H9 (cell line): ENCODE measurements at regions not wholly inside any gene's neighbourhood (a gene's known extent, or its start where the extent isn't known, plus 50 kb on each side); places are given as distances from the start of the nearest gene placed in this dataset.

Source experiments
- DNase-seq: peaks from one replicate; pipeline ENCODE4 v3.0.0-alpha.2; 2017
- H2AFZ ChIP-seq: one replicate; pipeline ENCODE4 v1.6.1; 2013; ENCODE audit warnings: mild to moderate bottlenecking, low read length, control low read depth, moderate library complexity
- H2AK5ac ChIP-seq: 2 replicates; pipeline ENCODE4 v1.6.1; 2013; ENCODE audit warnings: low read length, control low read depth, mixed read lengths; ENCODE audit not compliant: insufficient read length
- H2BK120ac ChIP-seq: one replicate; pipeline ENCODE4 v1.6.1; 2013; ENCODE audit warnings: low read depth, mild to moderate bottlenecking, low read length, control low read depth, inconsistent platforms; ENCODE audit not compliant: poor library complexity, severe bottlenecking
- H2BK12ac ChIP-seq: 2 replicates; pipeline ENCODE4 v1.6.1; 2013; ENCODE audit warnings: low read length, control low read depth, mixed read lengths, low read depth; ENCODE audit not compliant: insufficient read length
- H2BK15ac ChIP-seq: 2 replicates; pipeline ENCODE4 v1.6.1; 2013; ENCODE audit warnings: low read depth, low read length, control low read depth
- H2BK20ac ChIP-seq: one replicate; pipeline ENCODE4 v1.6.1; 2013; ENCODE audit warnings: low read depth, mild to moderate bottlenecking, low read length, control low read depth, inconsistent platforms; ENCODE audit not compliant: poor library complexity, severe bottlenecking
- H2BK5ac ChIP-seq: 2 replicates; pipeline ENCODE4 v1.6.1; 2013; ENCODE audit warnings: low read length, control low read depth, mixed read lengths; ENCODE audit not compliant: insufficient read length
- H3K14ac ChIP-seq: 2 replicates; pipeline ENCODE4 v1.6.1; 2013; ENCODE audit warnings: low read length, control low read depth; ENCODE audit not compliant: insufficient read depth
- H3K18ac ChIP-seq: 2 replicates; pipeline ENCODE4 v1.6.1; 2013; ENCODE audit warnings: low read depth, mild to moderate bottlenecking, mixed read lengths, low read length, control low read depth; ENCODE audit not compliant: insufficient read length
- H3K23ac ChIP-seq: 2 replicates; pipeline ENCODE4 v1.6.1; 2013; ENCODE audit warnings: low read length, control low read depth, mixed read lengths, low read depth; ENCODE audit not compliant: insufficient read length
- H3K23me2 ChIP-seq: 2 replicates; pipeline ENCODE4 v1.6.1; 2013; ENCODE audit warnings: low read depth, mild to moderate bottlenecking, mixed read lengths, low read length, control low read depth; ENCODE audit not compliant: insufficient read length, poor library complexity, severe bottlenecking
- H3K27ac ChIP-seq: 2 replicates; pipeline ENCODE4 v1.5.1; 2013; ENCODE audit warnings: low read length, control low read depth, mixed read lengths, low read depth; ENCODE audit not compliant: insufficient read length
- H3K27me3 ChIP-seq: 2 replicates; pipeline ENCODE4 v1.6.1; 2013; ENCODE audit warnings: low read length, control low read depth, inconsistent platforms; ENCODE audit not compliant: insufficient read depth
- H3K4ac ChIP-seq: 2 replicates; pipeline ENCODE4 v1.6.1; 2013; ENCODE audit warnings: low read depth, mild to moderate bottlenecking, control low read depth, inconsistent platforms, low read length, moderate library complexity
- H3K4me1 ChIP-seq: 2 replicates; pipeline ENCODE4 v1.6.1; 2013; ENCODE audit warnings: low read length, control low read depth, inconsistent platforms; ENCODE audit not compliant: insufficient read depth
- H3K4me2 ChIP-seq: 2 replicates; pipeline ENCODE4 v1.6.1; 2013; ENCODE audit warnings: low read length, control low read depth, mixed read lengths; ENCODE audit not compliant: insufficient read length, insufficient read depth
- H3K56ac ChIP-seq: 2 replicates; pipeline ENCODE4 v1.6.1; 2013; ENCODE audit warnings: low read depth, mild to moderate bottlenecking, mixed read lengths, low read length, control low read depth; ENCODE audit not compliant: insufficient read length
- H3K79me1 ChIP-seq: 2 replicates; pipeline ENCODE4 v1.6.1; 2013; ENCODE audit warnings: low read depth, mild to moderate bottlenecking, moderate library complexity, low read length, control low read depth, inconsistent platforms; ENCODE audit not compliant: insufficient read depth, poor library complexity, severe bottlenecking
- H3K79me2 ChIP-seq: 2 replicates; pipeline ENCODE4 v1.6.1; 2013; ENCODE audit warnings: low read length, control low read depth, inconsistent platforms; ENCODE audit not compliant: insufficient read depth
- H3K9ac ChIP-seq: 2 replicates; pipeline ENCODE4 v1.6.1; 2013; ENCODE audit warnings: low read length, control low read depth, mixed read lengths; ENCODE audit not compliant: insufficient read length; ENCODE audit errors: extremely low read depth
- H3K9me3 ChIP-seq: one replicate; pipeline ENCODE4 v1.6.1; 2013; ENCODE audit warnings: low read depth, low read length, inconsistent platforms; ENCODE audit not compliant: control insufficient read depth
- H3T11ph ChIP-seq: one replicate; pipeline ENCODE4 v1.6.1; 2013; ENCODE audit warnings: mild to moderate bottlenecking, low read length, control low read depth, inconsistent platforms
- H4K20me1 ChIP-seq: one replicate; pipeline ENCODE4 v1.6.1; 2013; ENCODE audit not compliant: control insufficient read depth, insufficient read length, insufficient read depth
- H4K5ac ChIP-seq: 2 replicates; pipeline ENCODE4 v1.6.1; 2013; ENCODE audit warnings: low read depth, mild to moderate bottlenecking, mixed read lengths, low read length, control low read depth; ENCODE audit not compliant: insufficient read length
- H4K8ac ChIP-seq: replicated peaks from 2 replicates; pipeline ENCODE4 v1.6.1; 2013; ENCODE audit warnings: low read length, control low read depth, mixed read lengths, low read depth; ENCODE audit not compliant: insufficient read length
- H4K91ac ChIP-seq: 2 replicates; pipeline ENCODE4 v1.6.1; 2013; ENCODE audit warnings: low read depth, mild to moderate bottlenecking, moderate library complexity, mixed read lengths, low read length, control low read depth; ENCODE audit not compliant: insufficient read length
- H3K27ac Mint-ChIP-seq, 3 experiments: 2 replicates in 2 of 3; 3 replicates in 1 of 3; pipeline ENCODE4 v1.8.0; 2020 to 2021; ENCODE audit warnings: mixed read lengths in 3 of 3, mild to moderate bottlenecking in 1 of 3, moderate library complexity in 1 of 3
- H3K27me3 Mint-ChIP-seq: 2 replicates; pipeline ENCODE4 v1.8.0; 2021; ENCODE audit warnings: low read depth, mild to moderate bottlenecking, moderate library complexity, mixed read lengths
- H3K36me3 Mint-ChIP-seq, 3 experiments: 2 replicates in 2 of 3; 3 replicates in 1 of 3; pipeline ENCODE4 v1.8.0; 2020 to 2021; ENCODE audit warnings: low read depth in 3 of 3, mixed read lengths in 3 of 3; ENCODE audit not compliant: insufficient read depth in 1 of 3
- H3K4me1 Mint-ChIP-seq, 2 experiments: 2 replicates each; pipeline ENCODE4 v1.8.0; 2020; ENCODE audit warnings: mixed read lengths in 2 of 2
- H3K4me3 Mint-ChIP-seq, 2 experiments: 2 replicates in 1 of 2; 3 replicates in 1 of 2; pipeline ENCODE4 v1.8.0; 2020 to 2021; ENCODE audit warnings: mild to moderate bottlenecking in 2 of 2, mixed read lengths in 2 of 2, moderate library complexity in 1 of 2
- H3K9me3 Mint-ChIP-seq, 2 experiments: 2 replicates in 1 of 2; 3 replicates in 1 of 2; pipeline ENCODE4 v1.8.0; 2020; ENCODE audit warnings: mild to moderate bottlenecking in 2 of 2, mixed read lengths in 2 of 2, moderate library complexity in 1 of 2
- CTCF ChIP-seq: fragments of 200-600 bp; sonication (generic); conservative IDR thresholded peaks from 3 replicates; pipeline ENCODE4 v1.8.0; 2021; ENCODE audit warnings: antibody characterized with exemption, mild to moderate bottlenecking
- WGBS: extraction: QIAGEN DNeasy Blood & Tissue Kit; methylation state at CpG from one replicate; pipeline ENCODE4 v1.1.7; 2013; ENCODE audit warnings: missing lambda C conversion rate, low lambda C conversion rate, mixed read lengths; ENCODE audit not compliant: insufficient read length; ENCODE audit errors: extremely low coverage; 5-methylcytosine and 5-hydroxymethylcytosine counted together

GRCh38 chr6:114541794-114542193, 199.0 kb upstream of the HS3ST5 start:
- H3K79me1 ChIP-seq, result no peaks in the 10 kb centered on the region
- H3K27ac ChIP-seq, result no peak overlapping the region
- no peak overlapping the region for H4K5ac ChIP-seq
- peaks cover 2 to 4% of the 10 kb centered on the region in 2 experiments; a peak in 2 of 5 replicates for H3K9me3 Mint-ChIP-seq
- no peaks in the 10 kb centered on the region for H3K9me3 ChIP-seq
- no peak overlapping the region for H2BK15ac ChIP-seq
- H3K23ac ChIP-seq, result no peak overlapping the region
- H3K14ac ChIP-seq, result no peak overlapping the region; the same call in 1 of the 2 replicates
- H4K8ac ChIP-seq, result no peak overlapping the region
- H4K91ac ChIP-seq, result no peak overlapping the region
- H2AK5ac ChIP-seq, result no peak overlapping the region
- H3K4me2 ChIP-seq, result no peak overlapping the region
- no peak for TF ChIP-seq CTCF
- H2BK12ac ChIP-seq, result no peak overlapping the region
- H2BK5ac ChIP-seq, result no peak overlapping the region
- no peak overlapping the region for H3T11ph ChIP-seq
- H2BK20ac ChIP-seq, result no peak overlapping the region
- H3K27me3 ChIP-seq, result no peaks in the 10 kb centered on the region
- no peak overlapping the region for H3K56ac ChIP-seq
- no peaks in the 10 kb centered on the region for H3K27me3 Mint-ChIP-seq
- H3K4ac ChIP-seq, result no peak overlapping the region
- DNase-seq, result no peak
- H3K9ac ChIP-seq, result no peak overlapping the region
- H3K4me1 Mint-ChIP-seq, result no peaks in the 10 kb centered on the region
- WGBS, result no CpG with 5 or more reads among the region's 21 CpGs
- no peak overlapping the region for H2BK120ac ChIP-seq
- no peaks in the 10 kb centered on the region for H3K4me1 ChIP-seq
- H4K20me1 ChIP-seq, result no peaks in the 10 kb centered on the region
- no peak overlapping the region for H3K27ac Mint-ChIP-seq
- no peaks in the 10 kb centered on the region for H3K79me2 ChIP-seq
- no peak overlapping the region for H3K4me3 Mint-ChIP-seq
- H2AFZ ChIP-seq, result no peak overlapping the region
- H3K23me2 ChIP-seq, result no peaks in the 10 kb centered on the region
- H3K36me3 Mint-ChIP-seq, result peaks cover 0 to 11% (median 10%) of the 10 kb centered on the region in 3 experiments; a peak in 4 of 7 replicates
- H3K18ac ChIP-seq, result no peak overlapping the region
